K562 (cell line): ENCODE measurements at regions not wholly inside any gene's neighbourhood (a gene's known extent, or its start where the extent isn't known, plus 50 kb on each side); places are given as distances from the start of the nearest gene placed in this dataset.

Source experiments
- ATAC-seq: fragments of 200-7000 bp; cut with Tn5 transposase; 3 replicates; pipeline ENCODE4 v1.9.1; 2020; ENCODE audit warnings: moderate library complexity
- BruUV-seq: library from RNA; stranded (reverse); fragments of 400-500 nt; replicated peaks from 2 replicates; lab custom pipeline; 2021; lab: Mats Ljungman, UMichigan
- CTCF ChIA-PET: fragments of 300-600 bp; formaldehyde crosslinking; extraction: SDS; loops from one replicate; lab custom pipeline; 2021; ENCODE audit warnings: low intra/inter-chr PET ratio; lab: Yijun Ruan, JAX
- POLR2A ChIA-PET: fragments of 300-600, 350-650 bp; sonication (Branson Sonifier 250); formaldehyde crosslinking; extraction: SDS; loops from one replicate; lab custom pipeline; 2021; ENCODE audit warnings: antibody characterized with exemption, inconsistent platforms; lab: Yijun Ruan, JAX
- DNase-seq, 4 experiments: peaks; one replicate each; pipeline versions ENCODE4 v3.0.0 to v3.0.0-alpha.2; 2011 to 2018; ENCODE audit warnings: low spot score in 3 of 4, mixed read lengths in 3 of 4; ENCODE audit errors: extremely low read depth in 1 of 4
- FAIRE-seq: peaks from 2 replicates; lab custom pipeline; 2011; peaks lifted over from hg19 to GRCh38; lab: Jason Lieb, UNC
- H2AFZ ChIP-seq: 2 replicates; pipeline ENCODE4 v1.6.0; 2011; ENCODE audit warnings: low read depth, low read length, control low read depth, inconsistent platforms
- H3K27ac ChIP-seq: fragments of 200-600 bp; 3 replicates; pipeline ENCODE4 v1.8.0; 2011; ENCODE audit warnings: low read depth, mild to moderate bottlenecking, control low read depth, inconsistent platforms, low read length, moderate library complexity, mixed read lengths; ENCODE audit errors: extremely low read depth
- H3K27me3 ChIP-seq, 2 experiments: fragments of 300-600 bp in 1 of 2; 2 replicates in 1 of 2; 3 replicates in 1 of 2; pipeline versions ENCODE4 v1.6.0 to v1.8.0; 2011; ENCODE audit warnings: inconsistent platforms in 2 of 2, low read length in 2 of 2, mild to moderate bottlenecking in 1 of 2, mixed read lengths in 1 of 2, moderate library complexity in 1 of 2; ENCODE audit not compliant: control insufficient read depth in 2 of 2, insufficient read depth in 2 of 2
- H3K36me3 ChIP-seq: fragments of 300-600 bp; 3 replicates; pipeline ENCODE4 v1.8.0; 2011; ENCODE audit warnings: mild to moderate bottlenecking, low read length, inconsistent platforms; ENCODE audit not compliant: control insufficient read depth, insufficient read depth
- H3K4me1 ChIP-seq, 2 experiments: fragments of 200-600 bp in 1 of 2; replicated peaks in 1 of 2; 2 replicates in 1 of 2; 3 replicates in 1 of 2; pipeline versions ENCODE4 v1.5.1 to v1.8.0; 2011; ENCODE audit warnings: inconsistent platforms in 2 of 2, low read length in 2 of 2, mild to moderate bottlenecking in 1 of 2, mixed read lengths in 1 of 2, moderate library complexity in 1 of 2; ENCODE audit not compliant: control insufficient read depth in 2 of 2, insufficient read depth in 2 of 2
- H3K4me2 ChIP-seq: 2 replicates; pipeline ENCODE4 v1.6.1; 2011; ENCODE audit warnings: low read length, control low read depth, inconsistent platforms, mixed read lengths; ENCODE audit not compliant: insufficient read depth
- H3K4me3 ChIP-seq: fragments of 200-600 bp; sonication (generic), shearing (Covaris generic); 2 replicates; pipeline ENCODE4 v1.5.1; 2016; ENCODE audit warnings: control low read depth, inconsistent platforms
- H3K79me2 ChIP-seq: fragments of 200-600 bp; 3 replicates; pipeline ENCODE4 v1.8.0; 2011; ENCODE audit warnings: low read length, inconsistent platforms; ENCODE audit not compliant: control insufficient read depth, insufficient read depth
- H3K9ac ChIP-seq, 2 experiments: 2 replicates each; pipeline versions ENCODE4 v1.6.0 to v1.6.1; 2011; ENCODE audit warnings: low read depth in 2 of 2, low read length in 2 of 2, control low read depth in 1 of 2, inconsistent platforms in 1 of 2, mild to moderate bottlenecking in 1 of 2, mixed read lengths in 1 of 2; ENCODE audit not compliant: insufficient read depth in 1 of 2
- H3K9me1 ChIP-seq: one replicate; pipeline ENCODE4 v1.6.0; 2011; ENCODE audit warnings: inconsistent platforms, mild to moderate bottlenecking, low read length, moderate library complexity; ENCODE audit not compliant: control insufficient read depth, insufficient read depth
- H3K9me3 ChIP-seq: replicated peaks from 2 replicates; pipeline ENCODE4 v1.5.1; 2011; ENCODE audit warnings: low read depth, low read length, inconsistent platforms; ENCODE audit not compliant: control insufficient read depth, insufficient read depth
- H4K20me1 ChIP-seq: replicated peaks from 2 replicates; pipeline ENCODE4 v1.6.1; 2011; ENCODE audit warnings: low read length, inconsistent platforms, mixed read lengths; ENCODE audit not compliant: control insufficient read depth, insufficient read depth
- DACH1 ChIP-seq: fragments of 450-650 bp; IDR thresholded peaks from 2 replicates; pipeline ENCODE4 v1.6.1; 2018; ENCODE audit not compliant: partially characterized antibody
- HDAC8 ChIP-seq: fragments of 450-650 bp; IDR thresholded peaks from 2 replicates; pipeline ENCODE4 v1.6.1; 2016; ENCODE audit warnings: mild to moderate bottlenecking, missing genetic modification characterization, moderate library complexity, missing compliant biosample characterization
- NR4A1 ChIP-seq, 2 experiments: fragments of 250-450 bp in 1 of 2; fragments of 450-650 bp in 1 of 2; sonication (Bioruptor Pico) in 1 of 2; IDR thresholded peaks; 2 replicates each; pipeline versions ENCODE4 v1.4.0 to v1.6.1; 2016 to 2020; ENCODE audit warnings: mild to moderate bottlenecking in 2 of 2, missing compliant biosample characterization in 1 of 2, missing genetic modification characterization in 1 of 2, moderate library complexity in 1 of 2
- RBM14 ChIP-seq: fragments of 200-400 bp; formaldehyde crosslinking; IDR thresholded peaks from 2 replicates; pipeline ENCODE4 v1.6.1; 2018; ENCODE audit warnings: low read depth, mild to moderate bottlenecking, low read length, moderate library complexity, borderline replicate concordance; ENCODE audit not compliant: insufficient read depth
- ZBTB33 ChIP-seq: sonication (generic); formaldehyde crosslinking; IDR thresholded peaks from 2 replicates; pipeline ENCODE4 v1.8.1; 2023; ENCODE audit warnings: mild to moderate bottlenecking, missing genetic modification reagents
- ZNF518B ChIP-seq: fragments of 250-450 bp; sonication (Bioruptor Pico); IDR thresholded peaks from 2 replicates; pipeline ENCODE4 v1.5.0; 2021; ENCODE audit warnings: mild to moderate bottlenecking, moderate library complexity
- ZNF57 ChIP-seq: fragments of 450-650 bp; formaldehyde crosslinking; IDR thresholded peaks from 2 replicates; pipeline ENCODE4 v1.4.0; 2020; ENCODE audit warnings: mild to moderate bottlenecking, moderate library complexity
- ZNF586 ChIP-seq: fragments of 450-650 bp; formaldehyde crosslinking; conservative IDR thresholded peaks from 2 replicates; pipeline ENCODE4 v1.4.0; 2020; ENCODE audit warnings: mild to moderate bottlenecking, moderate library complexity
- WGBS: fragments of 100-300 bp; shearing (Covaris generic); methylation state at CpG from one replicate; pipeline ENCODE4 v1.1.6; 2016; ENCODE audit warnings: low coverage, mixed read lengths; ENCODE audit not compliant: insufficient coverage; ENCODE audit errors: missing lambda C conversion rate; 5-methylcytosine and 5-hydroxymethylcytosine counted together
- in situ Hi-C: fragments of 300-500 bp; cut with MboI; formaldehyde crosslinking; loops from 4 replicates; pipeline ENCODE4 v1.15.0; 2018; ENCODE audit warnings: inconsistent platforms, mixed read lengths
- intact Hi-C: fragments of 100-400 bp; cut with micrococcal nuclease; formaldehyde crosslinking; loops from 2 replicates; pipeline ENCODE4 v1.14.2; 2022
- TF ChIP-seq, protein P1 (sequence below), 2 experiments: IDR thresholded peaks; 2 replicates each; pipeline ENCODE4 v1.6.1; 2012; ENCODE audit warnings: improper control_type of control experiment in 2 of 2, low read depth in 2 of 2, low read length in 2 of 2, borderline replicate concordance in 1 of 2
- TF ChIP-seq, protein P2 (sequence below), 2 experiments: IDR thresholded peaks; 2 replicates each; pipeline ENCODE4 v1.6.1; 2011; ENCODE audit warnings: borderline replicate concordance in 1 of 2, control low read depth in 1 of 2, low read depth in 1 of 2, low read length in 1 of 2, mild to moderate bottlenecking in 1 of 2, mixed read lengths in 1 of 2, moderate library complexity in 1 of 2; ENCODE audit not compliant: insufficient read depth in 1 of 2, insufficient read length in 1 of 2, poor library complexity in 1 of 2, severe bottlenecking in 1 of 2; ENCODE audit errors: extremely low read depth in 1 of 2
- TF ChIP-seq, protein P3 (sequence below): sonication (generic); formaldehyde crosslinking; IDR thresholded peaks from 2 replicates; pipeline ENCODE4 v1.5.0; 2020; ENCODE audit warnings: missing genetic modification reagents

GRCh38 chr11:95359341-95359663 is 128.3 kb upstream of the SESN3 start:
- intact Hi-C loops (no loop called here), in situ Hi-C loops (no loop called here)
- H2AFZ ChIP-seq, result no peak overlapping the region
- CTCF ChIA-PET, result no interaction called here
- no peak overlapping the region for H3K4me3 ChIP-seq
- no TSS peak for BruUV-seq
- H3K27ac ChIP-seq, result no peak overlapping the region
- no peaks in the 10 kb centered on the region for H3K4me1 ChIP-seq
- peaks cover 9 to 11% of the 10 kb centered on the region in 2 experiments; a peak in 4 of 5 replicates for H3K27me3 ChIP-seq
- no peak overlapping the region for H3K4me2 ChIP-seq
- POLR2A ChIA-PET, result interaction anchor here (0.9 to 1.8 kb wide), 3 partner anchors 16 to 20 kb away, joined by 3 to 4 read pairs (median 4); no protein-coding TSS in a partner anchor
- DNase-seq (no peak), ATAC-seq (no peak), FAIRE-seq (no peak)
- WGBS, result 0% methylated on average over 1 of the region's 1 CpG
- H3K9me1 ChIP-seq, result no peaks in the 10 kb centered on the region
- no peaks in the 10 kb centered on the region for H3K36me3 ChIP-seq
- H3K9ac ChIP-seq, result no peak overlapping the region
- H3K79me2 ChIP-seq, result no peaks in the 10 kb centered on the region
- no peaks in the 10 kb centered on the region for H4K20me1 ChIP-seq
- no peaks in the 10 kb centered on the region for H3K9me3 ChIP-seq
- TF ChIP-seq, protein P1, sequence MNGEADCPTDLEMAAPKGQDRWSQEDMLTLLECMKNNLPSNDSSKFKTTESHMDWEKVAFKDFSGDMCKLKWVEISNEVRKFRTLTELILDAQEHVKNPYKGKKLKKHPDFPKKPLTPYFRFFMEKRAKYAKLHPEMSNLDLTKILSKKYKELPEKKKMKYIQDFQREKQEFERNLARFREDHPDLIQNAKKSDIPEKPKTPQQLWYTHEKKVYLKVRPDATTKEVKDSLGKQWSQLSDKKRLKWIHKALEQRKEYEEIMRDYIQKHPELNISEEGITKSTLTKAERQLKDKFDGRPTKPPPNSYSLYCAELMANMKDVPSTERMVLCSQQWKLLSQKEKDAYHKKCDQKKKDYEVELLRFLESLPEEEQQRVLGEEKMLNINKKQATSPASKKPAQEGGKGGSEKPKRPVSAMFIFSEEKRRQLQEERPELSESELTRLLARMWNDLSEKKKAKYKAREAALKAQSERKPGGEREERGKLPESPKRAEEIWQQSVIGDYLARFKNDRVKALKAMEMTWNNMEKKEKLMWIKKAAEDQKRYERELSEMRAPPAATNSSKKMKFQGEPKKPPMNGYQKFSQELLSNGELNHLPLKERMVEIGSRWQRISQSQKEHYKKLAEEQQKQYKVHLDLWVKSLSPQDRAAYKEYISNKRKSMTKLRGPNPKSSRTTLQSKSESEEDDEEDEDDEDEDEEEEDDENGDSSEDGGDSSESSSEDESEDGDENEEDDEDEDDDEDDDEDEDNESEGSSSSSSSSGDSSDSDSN (IDR thresholded peaks at IDR 0.05; ENCODE audit: borderline replicate concordance in 1 of 2, low read depth in 2 of 2, low read length in 2 of 2), result no peak
- TF ChIP-seq RBM14 (no peak), ZNF586 (CRISPR knock-in tag) (no peak), ZNF518B (CRISPR knock-in tag) (no peak), HDAC8 (tag) (no peak), ZNF57 (CRISPR knock-in tag) (no peak), ZBTB33 (CRISPR knock-in tag) (no peak), NR4A1 (CRISPR knock-in tag; IDR thresholded peaks at IDR 0.05) (no peak), NR4A1 (tag; IDR thresholded peaks at IDR 0.05) (no peak), DACH1 (no peak)
- TF ChIP-seq, protein P2, sequence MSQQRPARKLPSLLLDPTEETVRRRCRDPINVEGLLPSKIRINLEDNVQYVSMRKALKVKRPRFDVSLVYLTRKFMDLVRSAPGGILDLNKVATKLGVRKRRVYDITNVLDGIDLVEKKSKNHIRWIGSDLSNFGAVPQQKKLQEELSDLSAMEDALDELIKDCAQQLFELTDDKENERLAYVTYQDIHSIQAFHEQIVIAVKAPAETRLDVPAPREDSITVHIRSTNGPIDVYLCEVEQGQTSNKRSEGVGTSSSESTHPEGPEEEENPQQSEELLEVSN (IDR thresholded peaks at IDR 0.05; ENCODE audit: borderline replicate concordance in 1 of 2, extremely low read depth in 1 of 2, insufficient read depth in 1 of 2, insufficient read length in 1 of 2, low read depth in 1 of 2, low read length in 1 of 2, poor library complexity in 1 of 2, severe bottlenecking in 1 of 2), result no peak
- TF ChIP-seq, protein P3, sequence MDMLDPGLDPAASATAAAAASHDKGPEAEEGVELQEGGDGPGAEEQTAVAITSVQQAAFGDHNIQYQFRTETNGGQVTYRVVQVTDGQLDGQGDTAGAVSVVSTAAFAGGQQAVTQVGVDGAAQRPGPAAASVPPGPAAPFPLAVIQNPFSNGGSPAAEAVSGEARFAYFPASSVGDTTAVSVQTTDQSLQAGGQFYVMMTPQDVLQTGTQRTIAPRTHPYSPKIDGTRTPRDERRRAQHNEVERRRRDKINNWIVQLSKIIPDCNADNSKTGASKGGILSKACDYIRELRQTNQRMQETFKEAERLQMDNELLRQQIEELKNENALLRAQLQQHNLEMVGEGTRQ (CRISPR knock-in tag), result no peak
